ENCODE measurements at regions not wholly inside any gene's neighbourhood (a gene's known extent, or its start where the extent isn't known, plus 50 kb on each side); places are given as distances from the start of the nearest gene placed in this dataset.
A peak's percentile ranks its signal among the peaks of the same experiment; 100 is the strongest.

DNA sequence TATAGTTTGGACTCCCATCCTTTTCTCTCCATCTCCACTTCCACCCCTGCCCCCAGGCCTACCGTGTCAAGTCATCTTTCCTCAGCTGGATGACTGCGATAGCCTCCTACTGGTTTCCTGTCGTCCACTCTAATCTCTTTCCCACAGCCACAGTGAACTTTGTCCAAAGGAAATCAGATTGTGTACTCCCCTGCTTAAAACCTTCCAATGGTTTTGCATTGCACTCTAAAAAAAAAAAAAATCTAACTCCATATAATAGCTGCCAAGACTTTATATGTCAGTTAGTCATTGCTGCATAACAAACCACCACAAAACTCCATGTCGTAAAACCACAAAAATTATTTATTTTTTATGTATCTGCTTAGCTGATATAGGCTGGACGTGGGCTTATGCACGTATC lies 160.2 kb upstream of the CCDC68 start:
- no peaks in the 10 kb centered on the region for H3K79me2 ChIP-seq (ENCODE audit: insufficient read depth, low read length)
- TF ChIP-seq, protein P1, sequence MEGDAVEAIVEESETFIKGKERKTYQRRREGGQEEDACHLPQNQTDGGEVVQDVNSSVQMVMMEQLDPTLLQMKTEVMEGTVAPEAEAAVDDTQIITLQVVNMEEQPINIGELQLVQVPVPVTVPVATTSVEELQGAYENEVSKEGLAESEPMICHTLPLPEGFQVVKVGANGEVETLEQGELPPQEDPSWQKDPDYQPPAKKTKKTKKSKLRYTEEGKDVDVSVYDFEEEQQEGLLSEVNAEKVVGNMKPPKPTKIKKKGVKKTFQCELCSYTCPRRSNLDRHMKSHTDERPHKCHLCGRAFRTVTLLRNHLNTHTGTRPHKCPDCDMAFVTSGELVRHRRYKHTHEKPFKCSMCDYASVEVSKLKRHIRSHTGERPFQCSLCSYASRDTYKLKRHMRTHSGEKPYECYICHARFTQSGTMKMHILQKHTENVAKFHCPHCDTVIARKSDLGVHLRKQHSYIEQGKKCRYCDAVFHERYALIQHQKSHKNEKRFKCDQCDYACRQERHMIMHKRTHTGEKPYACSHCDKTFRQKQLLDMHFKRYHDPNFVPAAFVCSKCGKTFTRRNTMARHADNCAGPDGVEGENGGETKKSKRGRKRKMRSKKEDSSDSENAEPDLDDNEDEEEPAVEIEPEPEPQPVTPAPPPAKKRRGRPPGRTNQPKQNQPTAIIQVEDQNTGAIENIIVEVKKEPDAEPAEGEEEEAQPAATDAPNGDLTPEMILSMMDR (IDR thresholded peaks at IDR 0.05; ENCODE audit: insufficient read depth, low read depth, low read length) = no peak
- no peak for TF ChIP-seq EZH2 (IDR thresholded peaks at IDR 0.05; ENCODE audit: insufficient read depth, low read length)
- no peaks in the 10 kb centered on the region for H3K27me3 ChIP-seq (ENCODE audit: insufficient read depth, low read length)
- H3K4me3 ChIP-seq (ENCODE audit: insufficient read depth, low read depth, low read length) = no peak overlapping the region
- H4K20me1 ChIP-seq (ENCODE audit: insufficient read depth, low read length) = no peaks in the 10 kb centered on the region
- peak overlapping the region; percentile 73 for H3K27ac Mint-ChIP-seq (ENCODE audit: unreplicated experiment)
- H3K4me2 ChIP-seq (ENCODE audit: low read length) = no peak overlapping the region
- FAIRE-seq = no peak
- peaks cover 3% of the 10 kb centered on the region for H3K4me1 ChIP-seq (ENCODE audit: insufficient read depth, low read length)
- no peaks in the 10 kb centered on the region for H3K27me3 Mint-ChIP-seq (ENCODE audit: low read depth, unreplicated experiment)
- no peak overlapping the region for H3K27ac ChIP-seq (ENCODE audit: low read depth, low read length)
- no peak overlapping the region for H3K9ac ChIP-seq (ENCODE audit: low read length)
- H3K9me3 ChIP-seq (ENCODE audit: insufficient read depth, low read depth, low read length) = no peaks in the 10 kb centered on the region
- H3K36me3 Mint-ChIP-seq (ENCODE audit: low read depth, unreplicated experiment) = no peaks in the 10 kb centered on the region
- H3K4me3 Mint-ChIP-seq (ENCODE audit: unreplicated experiment) = no peak overlapping the region
- peaks cover 19% of the 10 kb centered on the region for H3K4me1 Mint-ChIP-seq (ENCODE audit: low read depth, unreplicated experiment)
- no peaks in the 10 kb centered on the region for H3K36me3 ChIP-seq (ENCODE audit: insufficient read depth, low read length)
- peaks cover 2% of the 10 kb centered on the region for H3K9me3 Mint-ChIP-seq (ENCODE audit: unreplicated experiment)
- H2AFZ ChIP-seq (ENCODE audit: low read depth, low read length) = no peak overlapping the region
- peak; percentile 67 for DNase-seq (ENCODE audit: low read depth)

DNA sequence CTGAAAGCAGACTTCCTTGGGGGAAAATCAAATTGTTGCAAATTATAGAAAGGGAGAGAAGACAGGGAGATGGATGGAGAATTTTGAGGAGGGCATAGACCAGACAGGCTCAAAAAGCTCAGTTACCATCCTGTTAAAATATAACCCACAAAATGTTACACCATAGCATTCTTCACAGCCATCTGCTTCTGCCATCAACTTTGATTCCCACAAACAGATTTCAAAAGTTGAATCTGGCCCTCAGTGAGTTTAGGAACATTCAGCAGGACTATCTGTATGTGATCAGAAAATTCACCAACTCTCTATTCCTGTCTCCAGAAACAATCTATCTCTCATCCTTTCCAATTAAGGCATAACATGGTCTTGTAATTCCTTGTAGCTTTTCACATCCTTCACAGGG lies 159.8 kb upstream of the CCDC68 start:
- Histone ChIP-seq H2AFZ (ENCODE audit: low read depth, low read length) (no peak overlapping the region), H3K4me3 (ENCODE audit: insufficient read depth, low read depth, low read length) (no peak overlapping the region), H3K9ac (ENCODE audit: low read length) (no peak overlapping the region), H3K4me2 (ENCODE audit: low read length) (no peak overlapping the region), H3K4me1 (ENCODE audit: insufficient read depth, low read length) (peaks cover 3% of the 10 kb centered on the region), H3K27me3 (ENCODE audit: insufficient read depth, low read length) (no peaks in the 10 kb centered on the region), H3K27ac (ENCODE audit: low read depth, low read length) (no peak overlapping the region), H3K9me3 (ENCODE audit: insufficient read depth, low read depth, low read length) (no peaks in the 10 kb centered on the region), H3K79me2 (ENCODE audit: insufficient read depth, low read length) (no peaks in the 10 kb centered on the region), H4K20me1 (ENCODE audit: insufficient read depth, low read length) (no peaks in the 10 kb centered on the region), H3K36me3 (ENCODE audit: insufficient read depth, low read length) (no peaks in the 10 kb centered on the region)
- no peak for TF ChIP-seq EZH2 (IDR thresholded peaks at IDR 0.05; ENCODE audit: insufficient read depth, low read length)
- TF ChIP-seq, protein P1 (IDR thresholded peaks at IDR 0.05; ENCODE audit: insufficient read depth, low read depth, low read length) = no peak
- no peak for FAIRE-seq
- H3K36me3 Mint-ChIP-seq (ENCODE audit: low read depth, unreplicated experiment) = no peaks in the 10 kb centered on the region
- peaks cover 2% of the 10 kb centered on the region for H3K9me3 Mint-ChIP-seq (ENCODE audit: unreplicated experiment)
- H3K4me1 Mint-ChIP-seq (ENCODE audit: low read depth, unreplicated experiment) = peaks cover 19% of the 10 kb centered on the region
- DNase-seq (ENCODE audit: low read depth) = no peak
- H3K27me3 Mint-ChIP-seq (ENCODE audit: low read depth, unreplicated experiment) = no peaks in the 10 kb centered on the region
- peak overlapping the region; percentile 73 for H3K27ac Mint-ChIP-seq (ENCODE audit: unreplicated experiment)
- no peak overlapping the region for H3K4me3 Mint-ChIP-seq (ENCODE audit: unreplicated experiment)

DNA sequence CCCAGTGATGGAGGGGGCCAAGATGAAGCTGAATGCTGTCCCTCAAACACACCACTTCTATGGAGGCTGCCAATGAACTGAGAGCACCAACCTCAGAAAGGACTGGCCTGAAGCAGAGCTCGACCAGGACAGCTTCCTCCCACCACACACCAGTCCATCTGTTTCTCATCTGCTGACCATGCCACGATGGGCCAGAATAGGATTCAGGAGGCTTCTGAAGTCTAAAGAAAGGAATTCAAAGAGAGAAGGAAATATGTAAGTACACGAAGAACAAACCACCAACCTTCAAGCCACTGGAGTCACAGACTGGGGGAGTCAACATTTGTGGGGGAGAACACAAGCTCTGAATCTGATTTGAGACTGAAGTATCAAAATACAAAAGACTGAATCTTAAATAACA lies 157.6 kb upstream of the CCDC68 start:
- Histone ChIP-seq H3K4me3 (ENCODE audit: insufficient read depth, low read depth, low read length) (no peak overlapping the region), H3K36me3 (ENCODE audit: insufficient read depth, low read length) (no peaks in the 10 kb centered on the region), H3K27me3 (ENCODE audit: insufficient read depth, low read length) (no peaks in the 10 kb centered on the region), H3K4me1 (ENCODE audit: insufficient read depth, low read length) (no peaks in the 10 kb centered on the region), H3K4me2 (ENCODE audit: low read length) (no peak overlapping the region), H4K20me1 (ENCODE audit: insufficient read depth, low read length) (no peaks in the 10 kb centered on the region), H3K9ac (ENCODE audit: low read length) (no peak overlapping the region), H3K27ac (ENCODE audit: low read depth, low read length) (no peak overlapping the region), H3K9me3 (ENCODE audit: insufficient read depth, low read depth, low read length) (no peaks in the 10 kb centered on the region), H2AFZ (ENCODE audit: low read depth, low read length) (no peak overlapping the region), H3K79me2 (ENCODE audit: insufficient read depth, low read length) (no peaks in the 10 kb centered on the region)
- DNase-seq (ENCODE audit: low read depth) (peak; percentile 40), FAIRE-seq (no peak)
- Mint-ChIP-seq H3K27ac (ENCODE audit: unreplicated experiment) (no peak overlapping the region), H3K36me3 (ENCODE audit: low read depth, unreplicated experiment) (no peaks in the 10 kb centered on the region), H3K4me1 (ENCODE audit: low read depth, unreplicated experiment) (peaks cover 19% of the 10 kb centered on the region), H3K9me3 (ENCODE audit: unreplicated experiment) (peaks cover 2% of the 10 kb centered on the region), H3K4me3 (ENCODE audit: unreplicated experiment) (no peak overlapping the region), H3K27me3 (ENCODE audit: low read depth, unreplicated experiment) (peaks cover 2% of the 10 kb centered on the region)
- TF ChIP-seq, protein P1 (IDR thresholded peaks at IDR 0.05; ENCODE audit: insufficient read depth, low read depth, low read length) = no peak
- TF ChIP-seq EZH2 (IDR thresholded peaks at IDR 0.05; ENCODE audit: insufficient read depth, low read length) = no peak

Measured in astrocyte (in vitro differentiated cells and primary cell).